Activated B cell treated with CpG ODN at 0.5 μM for 24 hours (primary cell): ENCODE measurements at regions not wholly inside any gene's neighbourhood (a gene's known extent, or its start where the extent isn't known, plus 50 kb on each side); places are given as distances from the start of the nearest gene placed in this dataset.

Source experiments
- ATAC-seq: fragments of 200-7000 bp; cut with Tn5 transposase; one replicate; pipeline ENCODE4 v1.10.0; 2021; ENCODE audit warnings: low read depth, mild to moderate bottlenecking, moderate library complexity
- CTCF ChIA-PET: fragments of 350-600 bp; sonication (Branson Sonifier 250); formaldehyde crosslinking; loops from one replicate; lab custom pipeline; 2021; ENCODE audit warnings: antibody characterized with exemption; lab: Charles Lee
- POLR2A ChIA-PET: fragments of 350-600 bp; sonication (Branson Sonifier 250); formaldehyde crosslinking; loops from one replicate; lab custom pipeline; 2021; ENCODE audit warnings: antibody characterized with exemption; lab: Charles Lee
- DNase-seq: peaks from one replicate; pipeline ENCODE4 v3.0.0; 2022
- H3K27ac Mint-ChIP-seq: one replicate; pipeline ENCODE4 v1.8.0; 2020; ENCODE audit warnings: mixed read lengths
- H3K27me3 Mint-ChIP-seq: one replicate; pipeline ENCODE4 v1.8.0; 2021; ENCODE audit warnings: mixed read lengths
- H3K36me3 Mint-ChIP-seq: one replicate; pipeline ENCODE4 v1.8.0; 2021; ENCODE audit warnings: low read depth, mixed read lengths
- H3K4me1 Mint-ChIP-seq: one replicate; pipeline ENCODE4 v1.8.0; 2021; ENCODE audit warnings: mixed read lengths
- H3K4me3 Mint-ChIP-seq: one replicate; pipeline ENCODE4 v1.8.0; 2020; ENCODE audit warnings: mild to moderate bottlenecking, mixed read lengths
- H3K9me3 Mint-ChIP-seq: one replicate; pipeline ENCODE4 v1.8.0; 2020; ENCODE audit warnings: mixed read lengths
- CTCF ChIP-seq: fragments of 200-600 bp; IDR thresholded peaks from one replicate; pipeline ENCODE4 v1.8.0; 2022; ENCODE audit warnings: antibody characterized with exemption, mild to moderate bottlenecking
- intact Hi-C: fragments of 100-400 bp; cut with micrococcal nuclease; formaldehyde crosslinking; loops from one replicate; pipeline ENCODE4 v1.15.1; 2024

GRCh38 chr2:176557821-176558220, 288.6 kb downstream of the MTX2 start:
- Mint-ChIP-seq H3K9me3 (no peaks in the 10 kb centered on the region), H3K27ac (no peak overlapping the region), H3K4me1 (peaks cover 11% of the 10 kb centered on the region), H3K4me3 (no peak overlapping the region), H3K27me3 (peaks cover 35% of the 10 kb centered on the region), H3K36me3 (no peaks in the 10 kb centered on the region)
- ChIA-PET CTCF (no interaction called here), POLR2A (no interaction called here)
- no peak for TF ChIP-seq CTCF
- intact Hi-C loops, result loop anchor here (10.0 kb wide), 1 partner anchor 587 kb away; no protein-coding TSS in a partner anchor
- DNase-seq, result no peak
- no peak for ATAC-seq

- intact Hi-C loops, result loop anchor here (10.0 kb wide), 1 partner anchor 586 kb away; no protein-coding TSS in a partner anchor
- no peak overlapping the region for H3K27ac Mint-ChIP-seq
- CTCF ChIA-PET, result no interaction called here
- H3K36me3 Mint-ChIP-seq, result no peaks in the 10 kb centered on the region
- H3K9me3 Mint-ChIP-seq, result no peaks in the 10 kb centered on the region
- H3K4me1 Mint-ChIP-seq, result peaks cover 9% of the 10 kb centered on the region
- ATAC-seq (no peak), DNase-seq (no peak)
- no peak overlapping the region for H3K4me3 Mint-ChIP-seq
- POLR2A ChIA-PET, result no interaction called here
- TF ChIP-seq CTCF, result no peak
- H3K27me3 Mint-ChIP-seq, result peaks cover 35% of the 10 kb centered on the region
Observed at GRCh38 chr2:176558574-176559140, 289.4 kb downstream of the MTX2 start.

- Mint-ChIP-seq H3K36me3 (no peaks in the 10 kb centered on the region), H3K4me3 (no peak overlapping the region), H3K27me3 (peaks cover 28% of the 10 kb centered on the region), H3K27ac (no peak overlapping the region), H3K4me1 (no peaks in the 10 kb centered on the region), H3K9me3 (no peaks in the 10 kb centered on the region)
- CTCF ChIA-PET, result no interaction called here
- DNase-seq (no peak), ATAC-seq (no peak)
- intact Hi-C loops, result no loop called here
- POLR2A ChIA-PET, result no interaction called here
- no peak for TF ChIP-seq CTCF
Observed at GRCh38 chr2:176560296-176560695, 291.1 kb downstream of the MTX2 start.

GRCh38 chr2:176561706-176562105, 292.5 kb downstream of the MTX2 start:
- TF ChIP-seq CTCF, result no peak
- no peak overlapping the region for H3K4me3 Mint-ChIP-seq
- no peak for DNase-seq
- H3K27ac Mint-ChIP-seq, result no peak overlapping the region
- H3K27me3 Mint-ChIP-seq, result peaks cover 24% of the 10 kb centered on the region
- no peaks in the 10 kb centered on the region for H3K36me3 Mint-ChIP-seq
- CTCF ChIA-PET, result no interaction called here
- H3K4me1 Mint-ChIP-seq, result no peaks in the 10 kb centered on the region
- no peaks in the 10 kb centered on the region for H3K9me3 Mint-ChIP-seq
- no peak for ATAC-seq
- intact Hi-C loops, result no loop called here
- POLR2A ChIA-PET, result no interaction called here

- ChIA-PET POLR2A (no interaction called here), CTCF (no interaction called here)
- Mint-ChIP-seq H3K27ac (no peak overlapping the region), H3K36me3 (no peaks in the 10 kb centered on the region), H3K4me3 (no peak overlapping the region), H3K9me3 (no peaks in the 10 kb centered on the region), H3K4me1 (no peaks in the 10 kb centered on the region), H3K27me3 (peaks cover 24% of the 10 kb centered on the region)
- DNase-seq (no peak), ATAC-seq (no peak)
- TF ChIP-seq CTCF, result no peak
- intact Hi-C loops, result no loop called here
Observed at GRCh38 chr2:176562359-176563078, 293.3 kb downstream of the MTX2 start.
